SH-SY5Y (cell line): ENCODE measurements at regions not wholly inside any gene's neighbourhood (a gene's known extent, or its start where the extent isn't known, plus 50 kb on each side); places are given as distances from the start of the nearest gene placed in this dataset.

Source experiments
- GATA2 ChIP-seq: IDR thresholded peaks from 2 replicates; pipeline ENCODE4 v1.6.1; 2011; ENCODE audit warnings: mild to moderate bottlenecking, low read depth, low read length
- GATA3 ChIP-seq: IDR thresholded peaks from 2 replicates; pipeline ENCODE4 v1.6.1; 2011; ENCODE audit warnings: low read depth, mild to moderate bottlenecking, low read length, moderate library complexity

DNA sequence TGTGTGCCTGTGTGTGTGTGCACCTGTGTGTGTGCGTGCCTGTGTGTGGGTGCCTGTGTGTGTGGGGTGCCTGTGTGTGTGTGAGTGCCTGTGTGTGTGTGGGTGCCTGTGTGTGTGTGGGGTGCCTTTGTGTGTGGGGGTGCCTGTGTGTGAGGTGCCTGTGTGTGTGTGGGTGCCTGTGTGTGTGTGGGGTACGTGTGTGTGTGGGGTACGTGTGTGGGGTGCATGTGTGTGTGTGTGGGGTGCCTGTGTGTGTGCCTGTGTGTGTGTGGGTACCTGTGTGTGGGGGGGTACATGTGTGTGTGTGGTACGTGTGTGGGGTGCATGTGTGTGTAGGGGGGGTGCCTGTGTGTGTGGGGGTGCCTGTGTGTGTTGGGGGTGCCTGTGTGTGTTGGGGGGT lies 73.4 kb upstream of the HGFAC start:
- TF ChIP-seq GATA2 (no peak), GATA3 (no peak)
